Skeletal muscle tissue (tissue), 3 donors: ENCODE measurements at regions not wholly inside any gene's neighbourhood (a gene's known extent, or its start where the extent isn't known, plus 50 kb on each side); places are given as distances from the start of the nearest gene placed in this dataset.

Experiments used
- H3K27ac ChIP-seq: one replicate; pipeline ENCODE4 v1.7.0; 2013; ENCODE audit warnings: mild to moderate bottlenecking, low read depth, low read length, inconsistent platforms
- H3K27me3 ChIP-seq, 3 donors: one replicate each; pipeline ENCODE4 v1.7.0; 2013; ENCODE audit warnings: low read length in 3 of 3; ENCODE audit not compliant: control insufficient read depth in 3 of 3, insufficient read depth in 3 of 3
- H3K36me3 ChIP-seq, 3 donors: one replicate each; pipeline ENCODE4 v1.7.0; 2013; ENCODE audit warnings: low read length in 3 of 3; ENCODE audit not compliant: control insufficient read depth in 3 of 3, insufficient read depth in 3 of 3
- H3K4me1 ChIP-seq, 3 donors: one replicate each; pipeline ENCODE4 v1.7.0; 2013; ENCODE audit warnings: low read length in 3 of 3, mild to moderate bottlenecking in 3 of 3; ENCODE audit not compliant: control insufficient read depth in 3 of 3, insufficient read depth in 3 of 3
- H3K4me3 ChIP-seq, 3 donors: one replicate each; pipeline ENCODE4 v1.7.0; 2013; ENCODE audit warnings: low read length in 3 of 3
- H3K9ac ChIP-seq, 3 donors: one replicate each; pipeline ENCODE4 v1.7.0; 2013; ENCODE audit warnings: low read length in 3 of 3, mild to moderate bottlenecking in 3 of 3, moderate library complexity in 2 of 3, low read depth in 1 of 3
- H3K9me3 ChIP-seq, 3 donors: one replicate each; pipeline ENCODE4 v1.7.0; 2013; ENCODE audit warnings: low read length in 3 of 3; ENCODE audit not compliant: control insufficient read depth in 3 of 3
- donor health status: Osteomylitis.

DNA sequence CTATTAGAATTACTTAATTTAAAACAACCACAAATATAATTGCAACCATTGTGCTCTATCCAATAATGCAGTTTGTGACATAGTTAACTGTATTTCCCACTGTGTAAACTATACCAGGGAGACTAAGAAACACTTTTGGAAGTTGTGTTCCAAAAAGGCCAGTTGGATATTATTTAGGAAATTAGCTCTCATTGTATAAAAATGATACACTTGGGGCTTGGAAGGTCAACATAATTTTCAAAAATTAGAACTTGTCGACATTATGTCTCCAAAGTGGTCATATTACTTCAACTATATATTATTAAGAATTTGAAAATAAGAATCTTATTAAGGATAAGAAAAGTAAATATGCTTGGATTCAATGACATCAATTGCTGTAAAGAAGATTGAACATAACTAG lies 876.6 kb downstream of the MRPL39 start:
- H3K4me3 ChIP-seq: no peak overlapping the region
- H3K27me3 ChIP-seq: no peaks in the 10 kb centered on the region
- H3K9me3 ChIP-seq: no peaks in the 10 kb centered on the region

DNA sequence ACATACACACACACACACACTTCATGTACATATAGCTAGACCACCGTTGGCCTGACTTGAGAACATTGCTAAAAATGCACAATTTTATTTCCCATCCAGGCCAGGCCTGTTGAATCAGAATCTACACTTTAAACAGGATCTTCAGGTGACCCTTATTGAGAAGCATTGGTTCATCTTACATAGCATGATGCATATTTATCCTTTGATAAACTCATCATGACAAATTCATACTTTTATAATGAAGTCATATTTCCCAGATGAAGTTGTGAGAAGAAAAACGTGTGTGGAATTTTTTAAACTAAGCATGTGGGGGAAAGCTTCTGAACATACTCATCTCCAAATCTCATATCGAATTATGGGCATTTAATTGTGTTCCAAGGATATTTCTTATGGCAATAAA lies 877.7 kb downstream of the MRPL39 start:
- no peaks in the 10 kb centered on the region for H3K36me3 ChIP-seq
- no peaks in the 10 kb centered on the region for H3K4me1 ChIP-seq
- H3K27ac ChIP-seq: no peak overlapping the region
- no peaks in the 10 kb centered on the region for H3K9me3 ChIP-seq
- no peak overlapping the region for H3K4me3 ChIP-seq
- H3K9ac ChIP-seq: no peak overlapping the region
- H3K27me3 ChIP-seq: no peaks in the 10 kb centered on the region

More for the DNA sequence above, 876.6 kb downstream of the MRPL39 start:
- H3K4me1 ChIP-seq: no peaks in the 10 kb centered on the region
- no peak overlapping the region for H3K9ac ChIP-seq
- H3K36me3 ChIP-seq: no peaks in the 10 kb centered on the region
- H3K27ac ChIP-seq: no peak overlapping the region

DNA sequence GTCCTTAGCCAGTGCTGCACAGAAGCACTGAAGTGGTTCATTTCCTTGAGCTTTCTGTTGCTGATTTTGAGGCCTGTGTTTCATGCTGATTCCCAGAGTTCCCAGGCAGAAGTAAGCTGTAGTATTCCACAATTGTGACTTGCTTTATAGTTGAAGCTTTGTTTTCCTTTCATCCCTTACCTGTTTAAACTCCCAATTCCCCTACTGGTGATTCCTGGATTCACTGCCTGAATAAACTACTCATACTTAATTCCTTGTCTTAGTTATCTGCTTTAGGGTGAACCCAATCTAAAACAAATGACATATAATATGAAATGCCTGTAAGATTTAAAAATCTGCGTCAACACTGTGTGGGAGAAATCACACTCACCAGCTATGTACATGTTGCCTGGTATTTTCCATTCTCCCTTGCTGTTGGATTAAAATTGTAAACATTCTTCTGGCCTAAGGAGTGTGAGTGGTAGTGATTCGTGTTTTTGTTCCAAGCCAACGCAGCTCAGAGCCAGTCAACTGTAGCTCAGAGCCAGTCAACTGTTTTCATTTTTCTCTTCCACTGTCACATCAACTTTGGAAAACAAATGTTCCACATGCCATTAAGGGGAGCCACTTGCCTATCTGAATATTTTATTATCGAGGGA lies 879.4 kb downstream of the MRPL39 start:
- Histone ChIP-seq H3K9me3 (no peaks in the 10 kb centered on the region), H3K36me3 (no peaks in the 10 kb centered on the region), H3K27ac (no peak overlapping the region), H3K4me1 (no peaks in the 10 kb centered on the region), H3K4me3 (no peak overlapping the region), H3K9ac (no peak overlapping the region), H3K27me3 (no peaks in the 10 kb centered on the region)

DNA sequence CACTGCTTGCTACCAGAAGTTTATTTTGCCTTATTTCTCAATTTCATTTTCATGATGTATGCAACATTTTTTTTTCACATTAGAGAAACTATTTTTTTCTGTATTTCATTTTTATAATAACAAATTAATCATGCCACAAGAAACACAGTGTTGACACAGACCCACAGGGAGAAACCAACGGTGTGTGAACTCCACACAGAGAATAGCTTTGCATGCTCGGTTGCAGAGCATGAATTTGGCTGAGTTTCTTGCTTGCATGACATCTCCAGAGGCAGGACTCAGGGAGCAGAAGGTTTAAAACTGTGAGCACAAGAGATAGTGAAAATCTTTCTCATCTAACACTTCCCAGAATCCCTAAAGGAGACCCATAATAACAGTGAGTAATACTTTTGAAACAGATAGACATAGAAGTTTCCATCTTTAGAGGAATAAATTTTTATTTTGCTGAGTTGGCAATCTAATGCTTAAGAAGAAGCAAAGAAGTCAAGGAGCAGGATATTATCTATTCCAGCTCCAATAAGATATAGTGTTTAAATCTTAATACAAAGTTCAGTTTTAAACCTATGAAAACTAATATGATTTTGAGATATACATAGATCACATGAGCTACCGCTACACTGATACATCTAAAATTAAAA lies 890.9 kb downstream of the MRPL39 start:
- H3K27me3 ChIP-seq: no peaks in the 10 kb centered on the region

DNA sequence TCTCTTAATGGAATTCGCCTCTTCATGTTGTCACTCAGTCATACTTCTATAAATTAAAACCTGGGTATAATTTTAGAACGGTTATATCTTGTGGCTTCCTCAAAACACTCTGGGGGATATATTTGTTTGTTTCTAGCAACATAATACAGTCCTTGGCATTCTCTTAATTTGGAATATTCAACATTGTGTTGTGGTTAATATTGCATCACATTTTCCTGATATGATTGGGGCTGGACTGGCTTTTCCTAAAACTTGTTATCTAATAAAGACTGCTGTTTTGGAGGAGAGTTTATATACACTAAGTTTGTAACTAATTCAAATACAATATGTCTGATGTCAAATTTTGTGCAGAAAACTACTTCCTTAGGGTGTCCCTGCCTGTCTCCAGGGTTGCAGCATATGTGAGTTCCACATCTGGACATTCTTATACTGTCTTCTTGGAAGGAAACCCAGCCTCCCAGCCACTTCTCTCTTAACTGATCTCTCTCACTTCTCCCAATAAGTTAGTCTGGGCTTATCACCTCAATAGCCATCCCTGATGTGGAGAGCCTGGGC lies 892.6 kb downstream of the MRPL39 start:
- H3K4me3 ChIP-seq: no peak overlapping the region
- H3K27ac ChIP-seq: no peak overlapping the region
- no peak overlapping the region for H3K9ac ChIP-seq
- H3K27me3 ChIP-seq: no peaks in the 10 kb centered on the region
- no peaks in the 10 kb centered on the region for H3K4me1 ChIP-seq
- no peaks in the 10 kb centered on the region for H3K36me3 ChIP-seq
- no peaks in the 10 kb centered on the region for H3K9me3 ChIP-seq

More for the DNA sequence above, 890.9 kb downstream of the MRPL39 start:
- Histone ChIP-seq H3K9me3 (no peaks in the 10 kb centered on the region), H3K4me1 (no peaks in the 10 kb centered on the region), H3K9ac (no peak overlapping the region), H3K36me3 (no peaks in the 10 kb centered on the region), H3K27ac (no peak overlapping the region), H3K4me3 (no peak overlapping the region)

DNA sequence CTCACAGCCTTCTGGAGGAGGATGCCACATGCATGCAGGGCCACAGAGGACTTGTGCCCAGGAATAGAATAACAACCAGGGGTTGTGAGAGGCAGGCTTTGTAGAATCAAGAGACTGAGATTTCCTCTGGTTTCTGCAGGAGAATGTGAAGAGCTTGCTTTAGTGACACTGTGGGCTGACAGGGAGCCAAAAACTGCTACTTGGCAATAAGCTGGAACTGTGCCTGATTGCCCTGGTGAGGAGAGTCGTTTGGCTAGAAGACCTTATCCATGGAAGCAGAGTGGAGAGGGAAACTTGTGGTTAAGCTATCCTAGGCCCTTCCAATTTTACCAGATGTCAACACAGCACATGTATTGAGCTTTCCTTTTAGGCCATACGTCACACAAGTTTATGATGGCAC lies 902.1 kb downstream of the MRPL39 start:
- H3K9me3 ChIP-seq: no peaks in the 10 kb centered on the region
- H3K4me3 ChIP-seq: no peak overlapping the region
- no peaks in the 10 kb centered on the region for H3K27me3 ChIP-seq
- H3K9ac ChIP-seq: no peak overlapping the region
- no peak overlapping the region for H3K27ac ChIP-seq
- H3K4me1 ChIP-seq: no peaks in the 10 kb centered on the region
- no peaks in the 10 kb centered on the region for H3K36me3 ChIP-seq

DNA sequence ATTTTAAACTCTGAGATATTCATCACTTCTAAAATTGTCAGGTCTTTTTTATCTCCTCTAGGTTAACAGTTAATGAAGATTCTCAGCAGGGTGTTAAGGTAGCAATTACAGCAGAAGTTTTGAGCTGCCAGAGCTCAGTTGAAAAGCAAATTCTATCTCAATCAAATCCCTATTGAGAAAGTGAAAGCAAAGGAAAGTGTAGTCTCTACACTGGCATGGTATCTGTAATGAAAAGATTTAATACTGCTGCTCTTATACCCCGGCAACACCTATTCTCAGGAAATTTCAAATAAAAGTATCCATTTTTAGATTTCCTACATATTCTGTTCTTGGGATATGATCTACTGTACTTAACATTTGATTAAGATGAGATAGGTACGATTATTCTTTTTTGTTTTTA lies 913.5 kb downstream of the MRPL39 start:
- Histone ChIP-seq H3K4me1 (no peaks in the 10 kb centered on the region), H3K27ac (no peak overlapping the region), H3K27me3 (no peaks in the 10 kb centered on the region), H3K9me3 (no peaks in the 10 kb centered on the region), H3K4me3 (no peak overlapping the region), H3K36me3 (no peaks in the 10 kb centered on the region), H3K9ac (no peak overlapping the region)

DNA sequence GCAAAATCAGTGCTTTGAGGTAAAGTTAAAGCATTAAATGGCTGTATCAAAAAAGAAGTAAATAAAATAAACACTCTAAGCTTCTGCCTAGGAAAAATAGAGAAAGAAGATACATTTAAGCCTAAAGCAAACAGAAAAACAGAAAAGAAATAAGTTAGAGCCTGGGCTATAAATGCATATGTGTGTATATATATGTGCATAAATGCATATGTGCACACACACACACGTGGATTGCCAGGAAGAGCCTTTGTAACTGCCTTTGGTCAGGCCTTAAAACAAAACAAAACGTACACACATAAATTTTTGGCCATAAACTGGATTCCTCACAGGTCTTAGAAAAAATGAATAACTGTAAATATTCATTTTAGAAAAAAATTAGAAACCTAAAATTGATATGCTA lies 925.8 kb downstream of the MRPL39 start:
- Histone ChIP-seq H3K4me1 (no peaks in the 10 kb centered on the region), H3K27me3 (no peaks in the 10 kb centered on the region), H3K9ac (no peak overlapping the region), H3K9me3 (peaks cover 0 to 2% (median 0%) of the 10 kb centered on the region in 3 donors), H3K4me3 (no peak overlapping the region), H3K36me3 (no peaks in the 10 kb centered on the region), H3K27ac (no peak overlapping the region)

DNA sequence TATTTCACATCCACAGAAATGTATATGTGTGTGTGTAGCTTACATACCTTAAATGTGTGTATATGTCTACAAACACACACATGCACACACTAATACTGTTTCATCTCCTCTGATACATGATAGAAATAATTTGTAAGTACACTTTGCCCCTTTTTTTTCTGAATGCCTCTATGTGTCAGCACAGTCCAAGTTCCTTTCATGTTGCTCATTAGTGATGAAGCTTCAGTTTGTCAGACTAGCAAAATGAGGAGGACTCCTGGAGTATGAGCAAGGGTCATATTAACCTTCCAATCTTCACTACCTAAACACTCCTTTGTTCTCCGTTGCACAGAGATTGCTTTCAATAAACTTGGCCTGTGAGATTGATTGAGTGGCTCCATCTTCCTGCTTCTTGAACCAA lies 935.4 kb downstream of the MRPL39 start:
- Histone ChIP-seq H3K27me3 (no peaks in the 10 kb centered on the region), H3K9me3 (no peaks in the 10 kb centered on the region), H3K4me1 (no peaks in the 10 kb centered on the region), H3K9ac (no peak overlapping the region), H3K4me3 (no peak overlapping the region), H3K36me3 (no peaks in the 10 kb centered on the region), H3K27ac (no peak overlapping the region)

DNA sequence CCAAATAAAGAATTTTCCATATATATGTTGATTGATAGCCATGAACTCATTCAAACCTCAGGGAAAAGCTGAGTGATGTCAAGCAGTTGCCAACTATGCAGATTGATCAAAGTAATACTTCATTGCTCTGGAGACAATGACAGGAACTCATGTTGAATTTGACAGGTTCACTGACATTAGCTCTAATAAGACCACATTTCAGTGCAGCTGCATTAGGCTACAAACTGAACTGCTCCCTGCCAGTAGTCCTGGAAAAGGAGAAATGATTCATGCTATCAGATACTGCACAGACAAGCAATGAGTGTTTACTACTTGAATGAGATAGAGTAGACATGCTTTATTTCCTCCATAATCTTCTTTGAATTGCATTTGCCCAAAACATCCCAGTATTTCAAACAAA lies 948.4 kb downstream of the MRPL39 start:
- no peaks in the 10 kb centered on the region for H3K4me1 ChIP-seq
- no peaks in the 10 kb centered on the region for H3K27me3 ChIP-seq
- no peak overlapping the region for H3K4me3 ChIP-seq
- no peaks in the 10 kb centered on the region for H3K9me3 ChIP-seq
- H3K36me3 ChIP-seq: no peaks in the 10 kb centered on the region
- H3K27ac ChIP-seq: no peak overlapping the region
- no peak overlapping the region for H3K9ac ChIP-seq
